ENCODE measurements at regions not wholly inside any gene's neighbourhood (a gene's known extent, or its start where the extent isn't known, plus 50 kb on each side); places are given as distances from the start of the nearest gene placed in this dataset.

- DNase-seq: no peak
- H3K36me3 Mint-ChIP-seq (ENCODE audit: low read depth): no peaks in the 10 kb centered on the region
- H3K4me1 Mint-ChIP-seq: no peaks in the 10 kb centered on the region
- intact Hi-C loops (cut with micrococcal nuclease): no loop called here
- H3K27ac Mint-ChIP-seq: no peak overlapping the region
- no peak overlapping the region for H3K4me3 Mint-ChIP-seq
- peaks cover 4% of the 10 kb centered on the region for H3K27me3 Mint-ChIP-seq
- H3K9me3 Mint-ChIP-seq: no peaks in the 10 kb centered on the region
These were observed 174.9 kb upstream of the RPL38 start for GRCh38 chr17:74028354-74029116.

- Mint-ChIP-seq H3K4me1 (no peaks in the 10 kb centered on the region), H3K4me3 (no peak overlapping the region), H3K27ac (no peak overlapping the region), H3K36me3 (ENCODE audit: low read depth) (no peaks in the 10 kb centered on the region), H3K9me3 (no peaks in the 10 kb centered on the region), H3K27me3 (peaks cover 4% of the 10 kb centered on the region)
- intact Hi-C loops (cut with micrococcal nuclease): no loop called here
- DNase-seq: no peak
These were observed 172.0 kb upstream of the RPL38 start for GRCh38 chr17:74031316-74032090.

- intact Hi-C loops (cut with micrococcal nuclease): no loop called here
- H3K27me3 Mint-ChIP-seq: peaks cover 4% of the 10 kb centered on the region
- H3K27ac Mint-ChIP-seq: no peak overlapping the region
- no peaks in the 10 kb centered on the region for H3K9me3 Mint-ChIP-seq
- no peak overlapping the region for H3K4me3 Mint-ChIP-seq
- H3K4me1 Mint-ChIP-seq: no peaks in the 10 kb centered on the region
- no peaks in the 10 kb centered on the region for H3K36me3 Mint-ChIP-seq (ENCODE audit: low read depth)
- DNase-seq: no peak
These were observed 171.3 kb upstream of the RPL38 start for GRCh38 chr17:74032222-74032621.

GRCh38 chr17:74037320-74037719 lies 166.2 kb upstream of the RPL38 start:
- Mint-ChIP-seq H3K4me1 (no peaks in the 10 kb centered on the region), H3K36me3 (ENCODE audit: low read depth) (no peaks in the 10 kb centered on the region), H3K9me3 (no peaks in the 10 kb centered on the region), H3K27me3 (no peaks in the 10 kb centered on the region), H3K4me3 (no peak overlapping the region), H3K27ac (no peak overlapping the region)
- intact Hi-C loops (cut with micrococcal nuclease): no loop called here
- DNase-seq: no peak

- Mint-ChIP-seq H3K27ac (no peak overlapping the region), H3K27me3 (peaks cover 1% of the 10 kb centered on the region), H3K4me3 (no peak overlapping the region), H3K4me1 (peaks cover 4% of the 10 kb centered on the region), H3K9me3 (no peaks in the 10 kb centered on the region), H3K36me3 (ENCODE audit: low read depth) (no peaks in the 10 kb centered on the region)
- DNase-seq: no peak
- intact Hi-C loops (cut with micrococcal nuclease): no loop called here
These were observed 163.2 kb upstream of the RPL38 start for GRCh38 chr17:74040291-74040690.

- H3K9me3 Mint-ChIP-seq: no peaks in the 10 kb centered on the region
- H3K4me3 Mint-ChIP-seq: no peak overlapping the region
- H3K36me3 Mint-ChIP-seq (ENCODE audit: low read depth): no peaks in the 10 kb centered on the region
- H3K27me3 Mint-ChIP-seq: peaks cover 1% of the 10 kb centered on the region
- H3K27ac Mint-ChIP-seq: no peak overlapping the region
- no peak for DNase-seq
- intact Hi-C loops (cut with micrococcal nuclease): no loop called here
- H3K4me1 Mint-ChIP-seq: peaks cover 4% of the 10 kb centered on the region
These were observed 162.7 kb upstream of the RPL38 start for GRCh38 chr17:74040729-74041128.

GRCh38 chr17:74041869-74042640 lies 161.4 kb upstream of the RPL38 start:
- Mint-ChIP-seq H3K36me3 (ENCODE audit: low read depth) (no peaks in the 10 kb centered on the region), H3K4me1 (peaks cover 4% of the 10 kb centered on the region), H3K27ac (no peak overlapping the region), H3K27me3 (peaks cover 1% of the 10 kb centered on the region), H3K9me3 (no peaks in the 10 kb centered on the region), H3K4me3 (no peak overlapping the region)
- DNase-seq: no peak
- intact Hi-C loops (cut with micrococcal nuclease): no loop called here

- H3K4me1 Mint-ChIP-seq: peaks cover 6% of the 10 kb centered on the region
- no peak overlapping the region for H3K4me3 Mint-ChIP-seq
- H3K27me3 Mint-ChIP-seq: peaks cover 3% of the 10 kb centered on the region
- H3K36me3 Mint-ChIP-seq (ENCODE audit: low read depth): no peaks in the 10 kb centered on the region
- intact Hi-C loops (cut with micrococcal nuclease): no loop called here
- DNase-seq: peak; percentile 58
- no peaks in the 10 kb centered on the region for H3K9me3 Mint-ChIP-seq
- no peak overlapping the region for H3K27ac Mint-ChIP-seq
These were observed 160.6 kb upstream of the RPL38 start for GRCh38 chr17:74042744-74043486.

GRCh38 chr17:74043976-74044375 lies 159.5 kb upstream of the RPL38 start:
- intact Hi-C loops (cut with micrococcal nuclease): no loop called here
- Mint-ChIP-seq H3K4me3 (no peak overlapping the region), H3K9me3 (no peaks in the 10 kb centered on the region), H3K36me3 (ENCODE audit: low read depth) (no peaks in the 10 kb centered on the region), H3K27ac (no peak overlapping the region), H3K4me1 (peaks cover 7% of the 10 kb centered on the region), H3K27me3 (peaks cover 3% of the 10 kb centered on the region)
- no peak for DNase-seq

- Mint-ChIP-seq H3K4me1 (peaks cover 7% of the 10 kb centered on the region), H3K4me3 (no peak overlapping the region), H3K27ac (no peak overlapping the region), H3K9me3 (no peaks in the 10 kb centered on the region), H3K36me3 (ENCODE audit: low read depth) (no peaks in the 10 kb centered on the region), H3K27me3 (peaks cover 3% of the 10 kb centered on the region)
- no peak for DNase-seq
- intact Hi-C loops (cut with micrococcal nuclease): no loop called here
These were observed 157.7 kb upstream of the RPL38 start for GRCh38 chr17:74045608-74046280.

- H3K4me3 Mint-ChIP-seq: no peak overlapping the region
- H3K36me3 Mint-ChIP-seq (ENCODE audit: low read depth): no peaks in the 10 kb centered on the region
- H3K27me3 Mint-ChIP-seq: peaks cover 9% of the 10 kb centered on the region
- no peak for DNase-seq
- H3K27ac Mint-ChIP-seq: no peak overlapping the region
- no peaks in the 10 kb centered on the region for H3K9me3 Mint-ChIP-seq
- intact Hi-C loops (cut with micrococcal nuclease): no loop called here
- peaks cover 2% of the 10 kb centered on the region for H3K4me1 Mint-ChIP-seq
These were observed 154.1 kb upstream of the RPL38 start for GRCh38 chr17:74049167-74049966.

GRCh38 chr17:74049967-74050458 lies 153.5 kb upstream of the RPL38 start:
- H3K27me3 Mint-ChIP-seq: peaks cover 9% of the 10 kb centered on the region
- intact Hi-C loops (cut with micrococcal nuclease): no loop called here
- H3K4me1 Mint-ChIP-seq: peaks cover 2% of the 10 kb centered on the region
- H3K36me3 Mint-ChIP-seq (ENCODE audit: low read depth): no peaks in the 10 kb centered on the region
- no peak for DNase-seq
- H3K4me3 Mint-ChIP-seq: no peak overlapping the region
- no peaks in the 10 kb centered on the region for H3K9me3 Mint-ChIP-seq
- no peak overlapping the region for H3K27ac Mint-ChIP-seq

Measured in activated CD4-positive, alpha-beta T cell treated with anti-CD3 and anti-CD28 coated beads, Interleukin-2, amount 10 ng/mL, durations not matched to agents 24 days and 14 days (primary cell).